ENCODE measurements at regions not wholly inside any gene's neighbourhood (a gene's known extent, or its start where the extent isn't known, plus 50 kb on each side); places are given as distances from the start of the nearest gene placed in this dataset.

DNA sequence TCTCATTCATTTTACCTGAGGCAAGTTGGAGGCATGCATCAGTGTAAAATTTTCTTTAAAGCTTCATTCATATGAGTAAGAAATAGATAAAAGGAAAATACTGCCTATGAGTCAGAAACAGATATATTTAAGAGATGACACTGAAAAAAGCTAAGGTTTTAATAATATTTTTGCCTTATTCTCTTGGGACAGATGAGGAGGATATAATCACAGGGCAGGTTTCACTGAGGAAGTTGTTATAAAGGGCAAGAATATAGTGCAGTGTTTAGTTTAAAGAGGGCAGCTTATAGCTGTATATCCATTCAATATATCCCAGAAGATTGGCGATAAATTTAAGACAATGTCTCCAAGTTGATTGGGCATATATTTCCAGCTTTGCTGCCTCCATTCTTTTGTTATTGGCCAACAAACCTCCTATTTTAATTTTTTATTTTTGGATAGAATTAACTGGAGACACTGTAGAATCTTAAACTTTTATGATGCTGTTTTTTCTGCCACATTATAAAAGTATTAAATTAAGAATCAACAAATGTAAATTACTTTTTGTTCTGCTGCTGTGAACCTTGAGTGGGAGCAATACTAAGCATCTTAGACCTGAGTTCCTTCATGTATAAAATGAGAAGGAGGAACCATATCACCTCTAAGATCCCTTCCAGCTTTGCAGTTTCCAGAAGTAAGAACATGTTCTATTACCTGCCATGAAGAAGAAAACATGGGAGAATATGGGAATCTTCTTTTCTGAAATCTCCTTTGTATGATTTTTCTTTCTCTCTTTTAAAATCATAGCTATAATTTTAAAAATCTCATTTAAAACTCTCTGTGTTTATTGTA, 171.6 kb downstream of the S1PR1 start:
- POLR2A ChIA-PET (ENCODE audit: partially characterized antibody): no interaction called here

More for the DNA sequence above, 171.6 kb downstream of the S1PR1 start:
- H3K27ac ChIP-seq (ENCODE audit: low read depth, low read length): no peak overlapping the region
- H2BK20ac ChIP-seq (ENCODE audit: low read length): no peak overlapping the region
- H2BK15ac ChIP-seq (ENCODE audit: low read length): no peak overlapping the region
- DNase-seq (ENCODE audit: low read depth in 1 of 2, low spot score in 2 of 2) (no peak), FAIRE-seq (no peak)
- no peaks in the 10 kb centered on the region for H3K27me3 ChIP-seq (replicated peaks in 1 of 4; ENCODE audit: control insufficient read depth in 3 of 4, extremely low read depth in 1 of 4, insufficient read depth in 3 of 4, low read length in 3 of 4)
- WGBS, 2 experiments (ENCODE audit: extremely low coverage in 1 of 2, insufficient coverage in 1 of 2, insufficient read length in 1 of 2, insufficient replicate concordance in 2 of 2, low coverage in 1 of 2, low lambda C conversion rate in 2 of 2, missing lambda C conversion rate in 1 of 2): 92% methylated on average over 1 of the region's 1 CpG; no CpG with 5 or more reads in 1 of the 2 experiments
- no peak overlapping the region for H3K18ac ChIP-seq (ENCODE audit: extremely low read depth, low read length)
- no peak overlapping the region for H2AFZ ChIP-seq (ENCODE audit: low read length)
- no peak overlapping the region for H4K91ac ChIP-seq (replicated peaks; ENCODE audit: insufficient read length, low read length)
- H3K56ac ChIP-seq (replicated peaks; ENCODE audit: insufficient read length, low read depth, low read length): no peak overlapping the region
- H4K5ac ChIP-seq (ENCODE audit: insufficient read length, low read depth, low read length): no peak overlapping the region
- no peak overlapping the region for H3K14ac ChIP-seq (ENCODE audit: insufficient read length)
- no peaks in the 10 kb centered on the region for H3K79me2 ChIP-seq (ENCODE audit: control insufficient read depth in 1 of 2, insufficient read depth in 2 of 2, low read length in 2 of 2)
- no peak overlapping the region for H3K9ac ChIP-seq (replicated peaks in 1 of 4; ENCODE audit: extremely low read depth in 1 of 4, low read depth in 3 of 4, low read length in 3 of 4)
- CTCF ChIA-PET (ENCODE audit: partially characterized antibody): interaction anchor here (0.7 to 1.2 kb wide), 3 partner anchors 11 to 98 kb away, joined by 3 read pairs; no protein-coding TSS in a partner anchor
- no peak overlapping the region for H4K8ac ChIP-seq (ENCODE audit: extremely low read depth, insufficient read depth, low read length)
- no peak overlapping the region for H3K4me2 ChIP-seq (ENCODE audit: insufficient read depth in 1 of 2, low read depth in 2 of 2, low read length in 2 of 2)
- H3K23ac ChIP-seq (ENCODE audit: insufficient read length): no peak overlapping the region
- no peak overlapping the region for H2BK12ac ChIP-seq (ENCODE audit: low read depth, low read length)
- no peak overlapping the region for H2BK5ac ChIP-seq (ENCODE audit: low read depth, low read length)
- H3K36me3 ChIP-seq (ENCODE audit: control insufficient read depth in 2 of 4, insufficient read depth in 4 of 4, low read length in 3 of 4): no peaks in the 10 kb centered on the region; a peak in 1 of 8 replicates
- no peaks in the 10 kb centered on the region for H3K4me1 ChIP-seq (replicated peaks in 1 of 4; ENCODE audit: control insufficient read depth in 3 of 4, insufficient read depth in 4 of 4, low read length in 3 of 4)
- no peak overlapping the region for H2BK120ac ChIP-seq (replicated peaks; ENCODE audit: low read depth, low read length)
- H3K79me1 ChIP-seq (ENCODE audit: low read depth, low read length): no peaks in the 10 kb centered on the region
- no peaks in the 10 kb centered on the region for H3K9me3 ChIP-seq (ENCODE audit: insufficient read depth in 2 of 2, low read depth in 1 of 2, low read length in 1 of 2)
- H3K23me2 ChIP-seq (ENCODE audit: low read depth, low read length): no peaks in the 10 kb centered on the region
- no peak overlapping the region for H3K4ac ChIP-seq (replicated peaks; ENCODE audit: insufficient read length, low read depth, low read length)
- no peak overlapping the region for H2AK5ac ChIP-seq (ENCODE audit: low read depth, low read length)
- TF ChIP-seq HDAC6 (IDR thresholded peaks at IDR 0.05; ENCODE audit: low read depth, low read length): no peak
- H4K20me1 ChIP-seq (replicated peaks in 1 of 2; ENCODE audit: control insufficient read depth in 1 of 2, insufficient read depth in 2 of 2, low read length in 2 of 2): no peaks in the 10 kb centered on the region
- H3K4me3 ChIP-seq (ENCODE audit: extremely low read depth in 1 of 4, insufficient read depth in 2 of 4, low read depth in 3 of 4, low read length in 4 of 4): no peak overlapping the region
